HepG2 (cell line): ENCODE measurements at regions not wholly inside any gene's neighbourhood (a gene's known extent, or its start where the extent isn't known, plus 50 kb on each side); places are given as distances from the start of the nearest gene placed in this dataset.

Experiments
- DMAP1 ChIP-seq: IDR thresholded peaks from 2 replicates; pipeline ENCODE4 v1.6.1; 2016
- DPF2 ChIP-seq: sonication (generic); formaldehyde crosslinking; IDR thresholded peaks from 2 replicates; pipeline ENCODE4 v1.4.0; 2020; ENCODE audit warnings: mild to moderate bottlenecking, low read depth, missing genetic modification reagents, borderline replicate concordance
- EZH2 ChIP-seq: conservative IDR thresholded peaks from 2 replicates; pipeline ENCODE4 v1.6.1; 2012; ENCODE audit warnings: mild to moderate bottlenecking, low read depth, low read length, moderate library complexity
- FOXP1 ChIP-seq, 2 experiments: fragments of 450-650 bp in 1 of 2; IDR thresholded peaks; 2 replicates each; pipeline ENCODE4 v1.6.1; 2017 to 2018; ENCODE audit warnings: antibody characterized with exemption in 1 of 2
- HDAC1 ChIP-seq: sonication (generic); formaldehyde crosslinking; IDR thresholded peaks from 2 replicates; pipeline ENCODE4 v1.5.1; 2020; ENCODE audit warnings: mild to moderate bottlenecking, missing genetic modification reagents
- JARID2 ChIP-seq: sonication (generic); formaldehyde crosslinking; IDR thresholded peaks from 2 replicates; pipeline ENCODE4 v1.8.1; 2023; ENCODE audit warnings: missing genetic modification reagents, inconsistent platforms; ENCODE audit not compliant: insufficient replicate concordance
- KAT2B ChIP-seq: fragments of 150-350 bp; IDR thresholded peaks from 2 replicates; pipeline ENCODE4 v1.6.1; 2014; ENCODE audit warnings: low read depth, low read length, borderline replicate concordance
- MED1 ChIP-seq: sonication (generic); formaldehyde crosslinking; IDR thresholded peaks from 2 replicates; pipeline ENCODE4 v1.4.0; 2020; ENCODE audit warnings: missing genetic modification reagents
- MLLT10 ChIP-seq: sonication (generic); formaldehyde crosslinking; IDR thresholded peaks from 2 replicates; pipeline ENCODE4 v1.4.0; 2020; ENCODE audit warnings: missing genetic modification reagents
- NFKB2 ChIP-seq: sonication (generic); formaldehyde crosslinking; IDR thresholded peaks from 2 replicates; pipeline ENCODE4 v1.4.0; 2020; ENCODE audit warnings: missing genetic modification reagents, borderline replicate concordance
- NR2F2 ChIP-seq: IDR thresholded peaks from 2 replicates; pipeline ENCODE4 v1.6.1; 2012; ENCODE audit warnings: low read depth, inconsistent platforms, borderline replicate concordance
- POLR2AphosphoS5 ChIP-seq: IDR thresholded peaks from 2 replicates; pipeline ENCODE4 v1.6.1; 2012; ENCODE audit warnings: low read depth, low read length
- SMAD3 ChIP-seq: sonication (generic); formaldehyde crosslinking; IDR thresholded peaks from 2 replicates; pipeline ENCODE4 v1.4.0; 2020; ENCODE audit warnings: missing genetic modification reagents
- SP2 ChIP-seq: sonication (generic); formaldehyde crosslinking; IDR thresholded peaks from 2 replicates; pipeline ENCODE4 v1.5.1; 2020; ENCODE audit warnings: mild to moderate bottlenecking, missing genetic modification reagents
- SYNCRIP ChIP-seq: fragments of 200-400 bp; formaldehyde crosslinking; IDR thresholded peaks from 2 replicates; pipeline ENCODE4 v1.6.1; 2018; ENCODE audit warnings: mild to moderate bottlenecking, low read depth, low read length; ENCODE audit not compliant: insufficient read depth
- TAF1 ChIP-seq: sonication (generic); formaldehyde crosslinking; IDR thresholded peaks from 2 replicates; pipeline ENCODE4 v1.4.0; 2020; ENCODE audit warnings: missing genetic modification reagents
- ZBTB21 ChIP-seq: sonication (generic); formaldehyde crosslinking; IDR thresholded peaks from 2 replicates; pipeline ENCODE4 v1.4.0; 2020; ENCODE audit warnings: missing genetic modification reagents
- ZNF10 ChIP-seq: sonication (generic); formaldehyde crosslinking; IDR thresholded peaks from 2 replicates; pipeline ENCODE4 v1.4.0; 2020; ENCODE audit warnings: mild to moderate bottlenecking, low read depth, missing genetic modification reagents, borderline replicate concordance
- ZNF460 ChIP-seq: sonication (generic); formaldehyde crosslinking; IDR thresholded peaks from 2 replicates; pipeline ENCODE4 v1.5.1; 2020; ENCODE audit warnings: missing genetic modification reagents, mild to moderate bottlenecking, borderline replicate concordance
- ZNF501 ChIP-seq: sonication (generic); formaldehyde crosslinking; IDR thresholded peaks from 2 replicates; pipeline ENCODE4 v1.5.1; 2020; ENCODE audit warnings: mild to moderate bottlenecking, moderate library complexity, missing genetic modification reagents
- ZNF557 ChIP-seq: sonication (generic); formaldehyde crosslinking; IDR thresholded peaks from 2 replicates; pipeline ENCODE4 v1.4.0; 2020; ENCODE audit warnings: missing genetic modification reagents
- ZNF674 ChIP-seq: sonication (generic); formaldehyde crosslinking; IDR thresholded peaks from 2 replicates; pipeline ENCODE4 v1.5.0; 2020; ENCODE audit warnings: low read depth, mild to moderate bottlenecking, missing genetic modification reagents
- TF ChIP-seq, protein P1 (sequence below): IDR thresholded peaks from 2 replicates; pipeline ENCODE4 v1.6.1; 2016
- TF ChIP-seq, protein P2 (sequence below): sonication (generic); formaldehyde crosslinking; IDR thresholded peaks from 2 replicates; pipeline ENCODE4 v1.4.0; 2020; ENCODE audit warnings: missing genetic modification reagents, borderline replicate concordance

DNA sequence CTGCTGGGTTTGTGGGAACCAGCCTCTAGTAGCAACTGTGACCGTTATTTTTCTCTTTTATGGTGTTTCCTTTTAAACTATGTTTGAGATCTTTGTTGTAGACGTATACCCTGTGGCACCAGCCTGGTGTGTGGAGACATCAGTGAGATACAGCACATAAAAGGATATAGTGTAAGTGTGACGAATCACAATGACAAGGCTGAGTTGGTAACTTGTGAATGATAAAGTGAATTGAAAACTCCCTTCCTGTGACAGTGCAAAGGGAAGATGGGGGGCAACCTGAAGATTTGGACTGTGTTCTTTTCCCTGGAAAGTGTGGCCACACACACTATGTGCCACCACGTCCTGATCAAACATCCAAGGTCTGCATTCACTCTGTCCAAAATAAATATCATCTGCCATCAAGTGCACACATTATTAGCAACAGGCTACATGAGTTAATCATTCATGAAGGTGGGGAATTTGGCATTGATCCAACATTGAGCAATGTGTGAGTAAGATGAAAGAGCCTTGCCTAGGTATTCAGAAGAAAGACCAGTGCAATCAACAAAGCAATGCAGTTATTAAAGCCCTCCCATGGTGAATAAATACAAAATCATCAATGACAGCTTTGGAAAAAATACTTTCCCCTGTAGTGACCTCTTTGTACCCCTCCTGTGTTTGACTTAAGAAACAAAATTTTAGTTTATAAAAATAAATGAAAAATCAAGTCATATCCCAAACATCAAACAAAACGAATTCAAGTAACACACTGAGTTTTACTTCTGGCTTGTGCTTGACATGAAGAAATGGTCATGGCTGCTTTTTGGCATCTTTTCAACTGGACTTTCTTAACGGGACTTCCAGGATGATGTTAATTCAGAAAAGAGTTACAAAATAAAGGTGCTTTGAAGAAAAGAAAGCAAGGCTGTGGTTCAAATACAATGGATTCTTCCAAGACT, 1280.5 kb upstream of the ZEB2 start (continued):
- TF ChIP-seq KAT2B (no peak), FOXP1 (IDR thresholded peaks at IDR 0.05) (peak; percentile 88), FOXP1 (CRISPR knock-in tag; IDR thresholded peaks at IDR 0.05) (peak; percentile 98), ZNF10 (CRISPR knock-in tag) (no peak), DMAP1 (peak; percentile 82; the same call in 1 of the 2 replicates), ZNF674 (no peak), ZNF557 (CRISPR knock-in tag) (peak; percentile 79; the same call in 1 of the 2 replicates), POLR2AphosphoS5 (no peak), DPF2 (peak; percentile 99), MED1 (CRISPR knock-in tag) (peak; percentile 99), TAF1 (CRISPR knock-in tag) (peak; percentile 31; the same call in 1 of the 2 replicates), ZNF460 (CRISPR knock-in tag) (no peak), HDAC1 (CRISPR knock-in tag) (peak; percentile 91), MLLT10 (CRISPR knock-in tag) (no peak), ZBTB21 (CRISPR knock-in tag) (no peak; the same call in 1 of the 2 replicates), JARID2 (CRISPR knock-in tag) (peak; percentile 49), SMAD3 (CRISPR knock-in tag) (peak; percentile 97), NR2F2 (peak; percentile 93), SP2 (no peak), EZH2 (no peak), NFKB2 (no peak), ZNF501 (CRISPR knock-in tag) (no peak), SYNCRIP (no peak)
- TF ChIP-seq, protein P1, sequence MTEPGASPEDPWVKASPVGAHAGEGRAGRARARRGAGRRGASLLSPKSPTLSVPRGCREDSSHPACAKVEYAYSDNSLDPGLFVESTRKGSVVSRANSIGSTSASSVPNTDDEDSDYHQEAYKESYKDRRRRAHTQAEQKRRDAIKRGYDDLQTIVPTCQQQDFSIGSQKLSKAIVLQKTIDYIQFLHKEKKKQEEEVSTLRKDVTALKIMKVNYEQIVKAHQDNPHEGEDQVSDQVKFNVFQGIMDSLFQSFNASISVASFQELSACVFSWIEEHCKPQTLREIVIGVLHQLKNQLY (CRISPR knock-in tag), result peak; percentile 89
- TF ChIP-seq, protein P2, sequence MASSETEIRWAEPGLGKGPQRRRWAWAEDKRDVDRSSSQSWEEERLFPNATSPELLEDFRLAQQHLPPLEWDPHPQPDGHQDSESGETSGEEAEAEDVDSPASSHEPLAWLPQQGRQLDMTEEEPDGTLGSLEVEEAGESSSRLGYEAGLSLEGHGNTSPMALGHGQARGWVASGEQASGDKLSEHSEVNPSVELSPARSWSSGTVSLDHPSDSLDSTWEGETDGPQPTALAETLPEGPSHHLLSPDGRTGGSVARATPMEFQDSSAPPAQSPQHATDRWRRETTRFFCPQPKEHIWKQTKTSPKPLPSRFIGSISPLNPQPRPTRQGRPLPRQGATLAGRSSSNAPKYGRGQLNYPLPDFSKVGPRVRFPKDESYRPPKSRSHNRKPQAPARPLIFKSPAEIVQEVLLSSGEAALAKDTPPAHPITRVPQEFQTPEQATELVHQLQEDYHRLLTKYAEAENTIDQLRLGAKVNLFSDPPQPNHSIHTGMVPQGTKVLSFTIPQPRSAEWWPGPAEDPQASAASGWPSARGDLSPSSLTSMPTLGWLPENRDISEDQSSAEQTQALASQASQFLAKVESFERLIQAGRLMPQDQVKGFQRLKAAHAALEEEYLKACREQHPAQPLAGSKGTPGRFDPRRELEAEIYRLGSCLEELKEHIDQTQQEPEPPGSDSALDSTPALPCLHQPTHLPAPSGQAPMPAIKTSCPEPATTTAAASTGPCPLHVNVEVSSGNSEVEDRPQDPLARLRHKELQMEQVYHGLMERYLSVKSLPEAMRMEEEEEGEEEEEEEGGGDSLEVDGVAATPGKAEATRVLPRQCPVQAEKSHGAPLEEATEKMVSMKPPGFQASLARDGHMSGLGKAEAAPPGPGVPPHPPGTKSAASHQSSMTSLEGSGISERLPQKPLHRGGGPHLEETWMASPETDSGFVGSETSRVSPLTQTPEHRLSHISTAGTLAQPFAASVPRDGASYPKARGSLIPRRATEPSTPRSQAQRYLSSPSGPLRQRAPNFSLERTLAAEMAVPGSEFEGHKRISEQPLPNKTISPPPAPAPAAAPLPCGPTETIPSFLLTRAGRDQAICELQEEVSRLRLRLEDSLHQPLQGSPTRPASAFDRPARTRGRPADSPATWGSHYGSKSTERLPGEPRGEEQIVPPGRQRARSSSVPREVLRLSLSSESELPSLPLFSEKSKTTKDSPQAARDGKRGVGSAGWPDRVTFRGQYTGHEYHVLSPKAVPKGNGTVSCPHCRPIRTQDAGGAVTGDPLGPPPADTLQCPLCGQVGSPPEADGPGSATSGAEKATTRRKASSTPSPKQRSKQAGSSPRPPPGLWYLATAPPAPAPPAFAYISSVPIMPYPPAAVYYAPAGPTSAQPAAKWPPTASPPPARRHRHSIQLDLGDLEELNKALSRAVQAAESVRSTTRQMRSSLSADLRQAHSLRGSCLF (CRISPR knock-in tag), result 0 out of 2 replicates have a peak, but pooled peaks have one; percentile 45
